Liver (tissue), 8 donors: ENCODE measurements at regions not wholly inside any gene's neighbourhood (a gene's known extent, or its start where the extent isn't known, plus 50 kb on each side); places are given as distances from the start of the nearest gene placed in this dataset.

Experiments
- DNase-seq: peaks from one replicate; pipeline ENCODE4 v3.0.0-alpha.2; 2017; ENCODE audit warnings: low spot score
- H3K27ac ChIP-seq, 2 donors: one replicate each; pipeline ENCODE4 v1.7.0; 2013; ENCODE audit warnings: inconsistent platforms in 2 of 2, low read length in 2 of 2, control low read depth in 1 of 2, low read depth in 1 of 2, mild to moderate bottlenecking in 1 of 2
- H3K27me3 ChIP-seq, 4 donors: one replicate each; pipeline versions ENCODE4 v1.6.1 to v1.7.0; 2013; ENCODE audit warnings: low read length in 3 of 4, inconsistent platforms in 1 of 4, mild to moderate bottlenecking in 1 of 4, moderate library complexity in 1 of 4; ENCODE audit not compliant: control insufficient read depth in 4 of 4, insufficient read depth in 4 of 4
- H3K36me3 ChIP-seq, 4 donors: one replicate each; pipeline versions ENCODE4 v1.6.1 to v1.7.0; 2013; ENCODE audit warnings: low read length in 3 of 4, mild to moderate bottlenecking in 3 of 4, low read depth in 1 of 4, moderate library complexity in 1 of 4; ENCODE audit not compliant: control insufficient read depth in 4 of 4, insufficient read depth in 3 of 4
- H3K4me1 ChIP-seq, 4 donors: one replicate each; pipeline versions ENCODE4 v1.6.1 to v1.7.0; 2013; ENCODE audit warnings: low read length in 3 of 4, mild to moderate bottlenecking in 3 of 4, moderate library complexity in 1 of 4; ENCODE audit not compliant: control insufficient read depth in 4 of 4, insufficient read depth in 4 of 4
- H3K4me3 ChIP-seq, 3 donors: one replicate each; pipeline versions ENCODE4 v1.6.1 to v1.7.0; 2013; ENCODE audit warnings: low read length in 3 of 3, control low read depth in 1 of 3, low read depth in 1 of 3, mild to moderate bottlenecking in 1 of 3
- H3K9ac ChIP-seq, 2 donors: one replicate each; pipeline ENCODE4 v1.7.0; 2013; ENCODE audit warnings: low read length in 2 of 2, mild to moderate bottlenecking in 2 of 2, moderate library complexity in 2 of 2, control low read depth in 1 of 2, low read depth in 1 of 2
- H3K9me3 ChIP-seq, 4 donors: one replicate each; pipeline versions ENCODE4 v1.6.1 to v1.7.0; 2013; ENCODE audit warnings: low read length in 3 of 4; ENCODE audit not compliant: control insufficient read depth in 4 of 4
- ATF3 ChIP-seq: IDR thresholded peaks from 2 replicates; pipeline ENCODE4 v1.6.1; 2016; ENCODE audit warnings: antibody characterized with exemption
- CTCF ChIP-seq: fragments of 150-350 bp; IDR thresholded peaks from 2 replicates; pipeline ENCODE4 v1.5.1; 2017; ENCODE audit warnings: improper control_type of control experiment, low read depth, low read length; ENCODE audit not compliant: missing input control
- EGR1 ChIP-seq, 2 donors: IDR thresholded peaks; 2 replicates each; pipeline ENCODE4 v1.6.1; 2016 to 2018; ENCODE audit warnings: antibody characterized with exemption in 2 of 2, low read depth in 2 of 2
- FOXA1 ChIP-seq: IDR thresholded peaks from 2 replicates; pipeline ENCODE4 v1.6.1; 2016; ENCODE audit warnings: antibody characterized with exemption
- FOXA2 ChIP-seq: IDR thresholded peaks from 2 replicates; pipeline ENCODE4 v1.6.1; 2016; ENCODE audit warnings: antibody characterized with exemption
- GABPA ChIP-seq, 2 donors: IDR thresholded peaks in 1 of 2; conservative IDR thresholded peaks in 1 of 2; 2 replicates each; pipeline ENCODE4 v1.6.1; 2016; ENCODE audit warnings: antibody characterized with exemption in 2 of 2, mild to moderate bottlenecking in 1 of 2, moderate library complexity in 1 of 2
- HNF4A ChIP-seq, 2 donors: conservative IDR thresholded peaks; 2 replicates each; pipeline ENCODE4 v1.6.1; 2016; ENCODE audit warnings: antibody characterized with exemption in 2 of 2, mild to moderate bottlenecking in 2 of 2
- HNF4G ChIP-seq: IDR thresholded peaks from 2 replicates; pipeline ENCODE4 v1.6.1; 2016; ENCODE audit warnings: antibody characterized with exemption
- JUND ChIP-seq, 2 donors: IDR thresholded peaks; 2 replicates each; pipeline ENCODE4 v1.6.1; 2016; ENCODE audit warnings: antibody characterized with exemption in 2 of 2
- MAX ChIP-seq: IDR thresholded peaks from 2 replicates; pipeline ENCODE4 v1.6.1; 2016; ENCODE audit warnings: antibody characterized with exemption
- NR2F2 ChIP-seq: IDR thresholded peaks from 2 replicates; pipeline ENCODE4 v1.6.1; 2016; ENCODE audit warnings: antibody characterized with exemption
- RAD21 ChIP-seq, 2 donors: IDR thresholded peaks; 2 replicates each; pipeline ENCODE4 v1.6.1; 2016; ENCODE audit warnings: antibody characterized with exemption in 2 of 2, mild to moderate bottlenecking in 2 of 2
- REST ChIP-seq: IDR thresholded peaks from 2 replicates; pipeline ENCODE4 v1.6.1; 2016; ENCODE audit warnings: antibody characterized with exemption, mild to moderate bottlenecking
- RXRA ChIP-seq, 2 donors: IDR thresholded peaks; 2 replicates each; pipeline ENCODE4 v1.6.1; 2017 to 2018; ENCODE audit warnings: antibody characterized with exemption in 2 of 2, mild to moderate bottlenecking in 1 of 2
- SP1 ChIP-seq: IDR thresholded peaks from 2 replicates; pipeline ENCODE4 v1.6.1; 2018; ENCODE audit warnings: antibody characterized with exemption, mild to moderate bottlenecking
- TAF1 ChIP-seq: conservative IDR thresholded peaks from 2 replicates; pipeline ENCODE4 v1.6.1; 2016; ENCODE audit warnings: antibody characterized with exemption, mild to moderate bottlenecking
- YY1 ChIP-seq: IDR thresholded peaks from 2 replicates; pipeline ENCODE4 v1.6.1; 2016; ENCODE audit warnings: antibody characterized with exemption, mild to moderate bottlenecking
- ZBTB33 ChIP-seq: IDR thresholded peaks from 2 replicates; pipeline ENCODE4 v1.6.1; 2016; ENCODE audit warnings: antibody characterized with exemption
- WGBS: extraction: QIAGEN DNeasy Blood & Tissue Kit; methylation state at CpG from one replicate; pipeline ENCODE4 v1.1.7; 2013; 5-methylcytosine and 5-hydroxymethylcytosine counted together
- donor health status: healthy.
- donor health status: healthy.
- donor health status: healthy.
- donor health status: healthy.
- donor health status: healthy.

- H3K4me3 ChIP-seq, result no peak overlapping the region
- H3K9me3 ChIP-seq, result peaks cover 0 to 3% (median under 1%) of the 10 kb centered on the region in 4 donors
- no peaks in the 10 kb centered on the region for H3K27me3 ChIP-seq
- 56% methylated on average over 3 of the region's 3 CpGs for WGBS
- H3K36me3 ChIP-seq, result peaks cover 0 to 3% (median 0%) of the 10 kb centered on the region in 4 donors
- no peak overlapping the region for H3K27ac ChIP-seq
- no peak for TF ChIP-seq NR2F2
- no peak for TF ChIP-seq ATF3
- TF ChIP-seq TAF1, result no peak
- TF ChIP-seq JUND (IDR thresholded peaks at IDR 0.05), result no peak
- TF ChIP-seq SP1, result no peak
- TF ChIP-seq REST, result no peak
- TF ChIP-seq HNF4A (conservative IDR thresholded peaks at IDR 0.05), result no peak
- TF ChIP-seq FOXA1, result no peak
- TF ChIP-seq RAD21 (IDR thresholded peaks at IDR 0.05), result no peak
- no peak overlapping the region for H3K9ac ChIP-seq
- no peaks in the 10 kb centered on the region for H3K4me1 ChIP-seq
- DNase-seq, result no peak
These were observed 213.4 kb downstream of the RND3 start for GRCh38 chr2:150274108-150274507.

- TF ChIP-seq EGR1 (IDR thresholded peaks at IDR 0.05; ENCODE audit: low read depth in 2 of 2), result no peak
- TF ChIP-seq HNF4A (conservative IDR thresholded peaks at IDR 0.05), result no peak
- no peak for TF ChIP-seq CTCF
- TF ChIP-seq RAD21 (IDR thresholded peaks at IDR 0.05), result no peak
- TF ChIP-seq SP1, result no peak
- no peak for TF ChIP-seq REST
- TF ChIP-seq ATF3, result no peak
- TF ChIP-seq FOXA1, result no peak
- TF ChIP-seq MAX, result no peak
- TF ChIP-seq JUND (IDR thresholded peaks at IDR 0.05), result no peak
- no peak for TF ChIP-seq YY1
- TF ChIP-seq FOXA2, result no peak
- no peak for TF ChIP-seq TAF1
- no peak for TF ChIP-seq GABPA (IDR thresholded peaks at IDR 0.05 in 1 of 2, conservative IDR thresholded peaks at IDR 0.05 in 1 of 2)
- no peak for TF ChIP-seq ZBTB33
- no peak for TF ChIP-seq HNF4G
- no peak for TF ChIP-seq NR2F2
- TF ChIP-seq RXRA (IDR thresholded peaks at IDR 0.05), result no peak
- peaks cover 0 to 3% (median under 1%) of the 10 kb centered on the region in 4 donors for H3K9me3 ChIP-seq
- no peaks in the 10 kb centered on the region for H3K4me1 ChIP-seq
- no peak overlapping the region for H3K9ac ChIP-seq
- no peaks in the 10 kb centered on the region for H3K27me3 ChIP-seq
- H3K4me3 ChIP-seq, result no peak overlapping the region
- H3K36me3 ChIP-seq, result no peaks in the 10 kb centered on the region
- no peak overlapping the region for H3K27ac ChIP-seq
- no peak for DNase-seq
These were observed 215.3 kb downstream of the RND3 start for GRCh38 chr2:150271952-150272802.
